ENCODE measurements at regions not wholly inside any gene's neighbourhood (a gene's known extent, or its start where the extent isn't known, plus 50 kb on each side); places are given as distances from the start of the nearest gene placed in this dataset.
"Not testable (repeated sequence)": the region's sequence is repeated elsewhere in the genome, so short reads cannot be mapped to it uniquely, and the experiment has no call there.

DNA sequence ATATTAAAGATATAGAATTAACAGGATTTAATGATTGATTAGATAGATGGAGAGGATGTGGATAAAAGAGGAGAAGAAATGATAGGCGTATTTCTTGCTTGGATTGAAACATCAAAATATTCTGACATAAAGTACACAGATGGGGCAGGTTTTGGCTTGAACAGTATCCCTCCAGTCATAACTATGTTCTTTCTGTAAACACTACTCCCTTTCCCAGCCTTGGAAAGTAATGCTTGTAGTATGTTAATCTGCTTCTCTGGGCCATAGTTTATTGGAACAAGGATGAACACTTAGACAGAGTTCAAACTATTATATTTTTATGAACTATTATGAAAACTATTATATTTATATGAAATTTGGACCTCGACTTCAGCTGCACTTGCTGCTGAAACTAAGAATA, 419.2 kb downstream of the AASDHPPT start:
- no peak for DNase-seq (ENCODE audit: low spot score)

DNA sequence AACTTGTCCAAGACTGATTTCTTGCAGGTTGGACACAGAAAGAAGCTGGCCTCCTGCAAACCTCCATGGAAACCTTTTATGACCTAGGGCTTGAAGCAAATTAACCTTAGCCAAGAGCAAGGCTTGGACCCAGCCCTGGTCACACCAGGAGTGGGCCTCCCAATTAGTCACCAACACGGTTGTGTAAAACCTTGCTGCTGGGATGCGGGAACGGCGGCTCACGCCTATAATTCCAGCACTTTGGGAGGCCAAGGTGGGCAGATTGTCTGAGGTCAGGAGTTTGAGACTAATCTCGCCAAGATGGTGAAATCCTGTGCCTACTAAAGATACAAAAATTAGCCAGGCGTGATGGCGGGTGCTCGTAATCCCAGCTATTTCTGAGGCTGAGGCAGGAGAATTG, 419.9 kb downstream of the AASDHPPT start:
- DNase-seq (ENCODE audit: low spot score): no peak

DNA sequence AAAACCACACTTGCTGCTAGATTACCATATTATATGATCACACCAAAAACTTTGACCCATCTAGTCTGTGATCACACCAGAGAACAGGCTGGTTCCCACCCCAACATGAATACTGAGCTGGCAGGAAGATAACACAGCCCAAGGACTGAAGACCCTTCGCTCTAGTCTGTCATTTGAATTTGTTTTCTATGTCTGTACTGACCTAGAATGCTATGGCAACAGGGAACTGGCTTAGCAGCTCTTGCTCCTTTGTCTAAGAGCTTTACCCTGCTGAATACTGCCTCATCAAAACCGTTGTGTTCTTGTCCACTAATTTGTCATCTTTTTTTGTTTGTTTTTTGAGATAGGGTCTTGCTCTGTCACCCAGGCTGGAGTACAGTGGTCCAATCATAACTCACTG, 420.4 kb downstream of the AASDHPPT start:
- no peak for DNase-seq (ENCODE audit: low spot score)

DNA sequence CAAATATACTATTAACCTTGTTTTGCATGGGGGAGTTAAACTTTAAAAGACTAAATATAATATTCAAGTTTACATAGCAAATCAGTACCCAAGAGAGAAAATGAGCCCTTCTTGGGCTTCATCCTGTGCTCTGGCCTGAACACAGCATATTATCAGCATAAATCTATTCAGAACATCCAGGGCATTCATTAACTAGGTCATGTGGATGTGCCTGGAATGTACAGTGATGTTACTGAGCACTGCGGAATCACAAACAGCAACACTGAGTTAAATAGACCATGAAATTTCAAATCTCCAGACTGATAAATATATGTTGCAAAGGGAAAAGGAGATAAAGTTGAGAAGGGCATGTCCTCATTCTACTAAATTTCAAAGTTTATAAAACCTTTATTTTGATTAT, 426.4 kb downstream of the AASDHPPT start:
- DNase-seq (ENCODE audit: low spot score): peak; percentile 24

DNA sequence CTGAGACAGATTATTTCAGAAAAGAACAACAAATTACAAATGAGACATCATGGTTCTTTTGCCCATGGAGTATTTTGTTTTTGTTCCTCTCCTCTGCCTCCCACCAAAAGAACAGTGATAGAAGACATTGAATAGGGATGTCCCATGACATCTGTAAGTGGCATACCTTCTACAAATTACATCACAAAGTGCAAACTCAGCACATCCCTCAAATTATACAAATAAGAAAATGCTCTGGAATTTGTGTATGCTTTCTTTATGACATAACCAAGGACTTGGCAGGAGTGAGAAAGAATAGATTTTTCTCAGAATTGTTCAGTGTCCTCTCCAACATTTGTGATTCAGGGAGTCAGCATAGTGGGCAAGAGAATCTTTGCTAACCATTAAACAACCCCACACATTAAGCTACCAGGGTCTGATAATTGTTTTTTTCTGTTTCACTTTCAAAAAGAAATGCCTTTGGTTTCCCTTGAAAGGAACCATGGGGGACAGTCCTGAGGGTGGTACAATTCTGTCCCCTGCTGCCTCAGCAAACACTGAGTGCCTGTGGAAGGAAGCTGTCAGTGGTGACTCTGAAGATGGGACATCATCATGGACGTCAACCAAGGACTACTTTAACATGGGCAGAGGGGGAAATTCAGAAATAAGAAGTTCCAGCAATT, 430.3 kb downstream of the AASDHPPT start:
- no peak for DNase-seq (ENCODE audit: low spot score)

DNA sequence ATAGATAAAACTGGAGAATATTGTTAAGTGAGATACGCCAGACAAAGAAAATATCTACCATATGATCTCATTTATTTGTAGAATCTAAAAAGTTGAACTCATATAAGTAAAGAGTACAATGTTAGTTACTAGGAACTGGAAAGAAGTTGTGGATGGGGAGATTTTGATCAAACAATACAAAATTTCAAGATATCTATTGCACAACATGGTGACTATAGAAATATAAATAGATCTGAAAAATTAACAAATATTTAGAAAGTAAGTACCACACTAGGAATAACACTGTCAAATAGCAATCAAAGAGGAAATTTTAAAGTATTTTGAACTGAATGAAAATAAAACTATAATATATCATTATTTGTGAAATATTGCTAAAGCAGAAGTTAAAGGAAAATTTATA, 437.2 kb downstream of the AASDHPPT start:
- DNase-seq (ENCODE audit: low spot score): no peak

DNA sequence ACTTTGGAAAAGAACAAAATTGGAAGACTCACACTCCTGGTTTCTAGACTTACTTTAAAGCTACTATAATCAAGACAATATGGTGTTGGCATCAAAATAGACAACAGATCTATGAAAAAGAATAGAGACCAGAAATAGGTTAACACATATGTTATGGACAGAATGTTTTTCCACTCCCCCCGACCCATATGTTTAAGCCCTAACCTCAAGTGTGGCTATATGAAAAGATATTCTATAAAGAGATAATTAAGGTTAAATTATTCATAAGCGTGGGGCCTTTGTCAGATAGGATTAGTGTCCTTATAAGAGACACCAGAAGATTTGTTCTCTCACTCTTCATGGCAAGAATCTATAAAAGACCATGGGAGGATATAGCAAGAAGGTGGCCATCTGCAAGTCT, 440.0 kb downstream of the AASDHPPT start:
- DNase-seq (ENCODE audit: low spot score): no peak

DNA sequence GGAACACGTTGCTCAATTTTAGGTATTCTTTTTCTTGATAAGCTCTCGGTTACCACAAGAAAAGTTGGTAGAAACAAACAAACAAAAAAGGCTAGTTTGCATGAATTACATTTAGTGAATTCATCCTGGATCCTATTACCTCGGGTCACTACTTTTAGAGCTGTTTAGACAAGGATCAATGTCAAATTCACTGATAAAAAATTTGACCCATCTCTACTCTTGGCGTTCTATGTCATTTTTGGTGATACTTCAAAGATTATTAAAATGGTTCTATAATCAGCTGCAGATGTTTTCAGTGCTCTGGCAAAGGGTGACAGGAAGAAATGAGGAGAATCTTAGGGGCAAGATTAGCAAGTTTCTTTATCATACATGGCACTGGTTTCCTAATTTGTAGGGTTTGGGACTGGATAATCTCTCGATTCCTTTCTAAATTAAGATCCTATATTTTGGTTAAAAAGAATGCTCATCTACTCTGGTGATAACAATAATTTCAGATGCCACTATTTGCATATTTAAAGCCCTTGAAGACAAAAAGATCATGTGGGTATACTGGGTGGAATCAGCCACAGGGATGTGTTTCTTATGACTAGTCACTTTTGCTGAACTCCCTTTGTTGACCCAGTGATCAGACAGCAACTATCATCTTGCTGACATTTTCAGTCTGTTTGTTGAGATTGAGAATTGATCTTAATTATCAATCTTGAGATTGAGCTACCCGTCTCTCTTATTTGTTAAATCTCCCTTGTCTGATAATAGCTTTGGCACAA, 442.9 kb downstream of the AASDHPPT start:
- no peak for DNase-seq (ENCODE audit: low spot score)

DNA sequence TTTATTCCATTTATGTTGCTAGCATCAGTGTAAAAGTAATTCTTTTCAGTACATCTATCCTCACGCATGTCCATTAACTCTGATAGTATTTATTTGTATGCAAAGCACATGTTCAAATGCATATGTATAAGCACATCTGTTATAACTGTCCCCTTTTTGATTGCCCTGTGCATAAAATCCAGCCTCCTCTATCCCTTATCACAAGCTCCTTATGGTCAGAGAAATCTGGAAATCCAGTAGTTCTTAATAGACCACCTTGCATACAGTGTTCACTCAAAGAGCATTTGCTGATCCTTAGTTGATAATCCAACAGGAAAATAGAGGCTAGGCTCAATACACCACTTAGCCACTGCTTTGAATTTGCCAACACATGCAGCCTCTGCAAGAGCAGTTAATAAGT, 443.5 kb downstream of the AASDHPPT start:
- DNase-seq (ENCODE audit: low spot score): no peak

DNA sequence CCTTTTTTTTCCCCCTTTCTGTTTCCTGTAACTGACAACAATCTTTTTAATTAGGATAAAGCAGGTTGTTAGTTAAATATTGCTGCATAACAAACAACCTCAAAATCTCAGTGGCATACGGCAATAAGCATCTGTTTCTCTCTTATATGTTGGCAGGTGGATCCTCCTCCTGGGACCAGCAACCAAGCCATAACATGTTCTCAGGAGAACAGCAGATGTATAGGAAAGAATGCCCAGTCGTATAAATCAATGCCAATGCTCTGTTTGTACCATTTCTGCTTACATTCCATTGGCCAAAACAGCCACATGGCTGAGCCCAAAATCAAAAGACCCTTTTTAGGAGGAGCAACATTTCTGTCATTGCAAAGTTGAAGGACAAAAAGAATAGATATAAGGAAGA, 445.7 kb downstream of the AASDHPPT start:
- no peak for DNase-seq (ENCODE audit: low spot score)

DNA sequence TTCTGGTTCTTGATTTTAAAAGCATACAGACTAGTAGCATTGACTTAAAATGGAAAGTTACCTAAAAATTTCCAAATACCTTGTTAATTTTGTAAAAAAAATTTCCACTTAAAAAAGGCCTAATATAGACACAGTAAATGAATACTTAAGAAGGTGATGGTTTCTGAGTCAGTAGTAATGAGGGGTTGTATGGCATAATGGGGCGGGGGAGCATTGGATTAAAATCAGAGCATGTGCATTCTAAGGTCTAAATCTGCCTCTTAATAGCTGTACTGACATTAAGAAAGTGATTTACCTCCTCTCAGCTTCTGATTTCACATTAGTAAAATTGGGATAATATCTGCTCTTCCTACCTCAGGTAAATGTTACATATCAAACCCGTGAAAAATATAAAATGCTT, 446.5 kb downstream of the AASDHPPT start:
- DNase-seq (ENCODE audit: low spot score): no peak

DNA sequence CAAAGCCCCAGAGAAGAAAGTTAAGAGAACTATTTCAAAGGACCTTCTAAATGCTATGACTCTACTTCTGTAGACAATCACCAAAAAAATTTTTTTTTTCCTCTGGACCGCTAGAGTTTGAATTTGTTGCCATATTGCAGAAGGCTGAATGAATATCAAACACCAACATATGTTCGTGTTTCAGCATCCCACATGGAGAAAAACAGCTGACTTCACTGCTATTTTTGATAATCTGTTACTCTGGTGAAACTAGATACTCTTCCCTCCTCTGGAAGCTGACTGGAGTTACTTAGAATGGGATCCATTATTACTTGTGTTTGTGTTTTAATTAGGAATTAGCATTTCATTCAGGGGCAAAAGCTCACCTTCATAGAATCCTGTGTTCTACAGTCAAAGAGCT, 447.0 kb downstream of the AASDHPPT start:
- DNase-seq (ENCODE audit: low spot score): no peak

DNA sequence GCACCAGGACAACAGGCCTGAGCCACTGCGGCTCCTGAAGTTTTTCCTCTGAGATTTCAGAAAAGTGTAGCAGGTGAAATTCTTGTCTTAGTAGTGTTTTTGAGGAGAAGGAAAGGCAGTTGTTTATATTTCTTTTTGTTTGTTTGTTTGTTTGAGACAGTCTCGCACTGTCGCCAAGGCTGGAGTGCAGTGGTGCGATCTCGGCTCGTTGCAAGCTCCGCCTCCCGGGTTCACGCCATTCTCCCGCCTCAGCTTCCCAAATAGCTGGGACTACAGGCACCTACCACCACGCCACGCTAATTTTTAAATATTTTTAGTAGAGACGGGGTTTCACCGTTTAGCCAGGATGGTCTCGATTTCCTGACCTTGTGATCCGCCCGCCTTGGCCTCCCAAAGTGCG, 454.2 kb downstream of the AASDHPPT start:
- DNase-seq (ENCODE audit: low spot score): not testable (repeated sequence)

DNA sequence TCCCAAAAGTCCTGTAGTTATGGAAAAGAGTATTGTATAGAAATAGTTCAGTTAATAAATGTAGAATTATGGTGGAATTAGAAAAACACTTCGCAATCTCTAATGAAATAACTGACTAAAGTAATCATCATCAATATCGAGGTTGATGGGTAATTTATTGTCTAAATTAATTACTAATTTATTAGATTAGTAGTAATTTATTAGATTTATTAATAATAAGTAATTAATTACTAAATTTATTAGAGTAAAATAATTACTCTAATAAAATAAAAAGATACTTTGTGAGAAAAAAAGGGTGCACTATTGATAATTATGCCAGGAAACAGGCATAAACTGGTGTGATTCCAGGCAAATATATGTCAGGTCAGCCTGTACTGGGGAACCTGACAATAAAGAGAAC, 455.6 kb downstream of the AASDHPPT start:
- DNase-seq (ENCODE audit: low spot score): no peak

DNA sequence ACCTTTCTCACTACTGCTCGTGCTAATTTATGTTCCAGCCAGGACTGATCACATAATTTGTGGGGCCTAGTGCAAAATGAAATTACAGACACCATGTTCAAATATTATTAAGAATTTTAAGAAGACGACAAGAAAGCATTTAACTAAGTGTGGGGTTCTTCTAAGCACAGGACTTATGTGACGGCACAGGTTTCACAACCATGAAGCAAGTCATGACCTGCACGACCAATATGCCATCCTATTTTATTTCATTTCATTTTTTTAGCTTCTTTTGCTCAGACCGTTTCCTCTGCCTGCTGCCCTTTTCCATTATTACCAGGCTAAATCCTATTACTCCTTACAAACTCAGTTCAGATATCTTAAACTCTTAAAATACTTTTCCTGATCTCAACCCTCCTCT, 462.5 kb downstream of the AASDHPPT start:
- no peak for DNase-seq (ENCODE audit: low spot score)

DNA sequence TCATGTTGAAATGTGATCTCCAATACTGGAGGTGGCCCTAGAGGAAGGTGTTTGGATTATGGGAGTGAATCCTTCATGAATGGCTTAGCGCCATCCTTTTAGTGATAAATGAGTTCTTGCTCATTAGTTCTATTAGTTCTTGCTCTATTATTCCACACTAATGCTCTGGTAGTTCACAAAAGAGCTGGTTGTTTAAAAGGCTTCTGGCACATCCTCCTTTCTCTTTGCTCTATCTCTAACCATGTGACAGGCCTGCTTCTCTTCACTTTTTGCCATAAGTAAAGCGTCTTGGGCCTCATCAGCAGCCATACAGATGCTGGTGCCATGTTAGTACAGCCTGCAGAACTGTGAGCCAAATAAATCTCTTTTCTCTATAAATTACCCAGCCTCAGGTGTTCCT, 469.9 kb downstream of the GUCY1A2 start:
- no peak for DNase-seq (ENCODE audit: low spot score)

DNA sequence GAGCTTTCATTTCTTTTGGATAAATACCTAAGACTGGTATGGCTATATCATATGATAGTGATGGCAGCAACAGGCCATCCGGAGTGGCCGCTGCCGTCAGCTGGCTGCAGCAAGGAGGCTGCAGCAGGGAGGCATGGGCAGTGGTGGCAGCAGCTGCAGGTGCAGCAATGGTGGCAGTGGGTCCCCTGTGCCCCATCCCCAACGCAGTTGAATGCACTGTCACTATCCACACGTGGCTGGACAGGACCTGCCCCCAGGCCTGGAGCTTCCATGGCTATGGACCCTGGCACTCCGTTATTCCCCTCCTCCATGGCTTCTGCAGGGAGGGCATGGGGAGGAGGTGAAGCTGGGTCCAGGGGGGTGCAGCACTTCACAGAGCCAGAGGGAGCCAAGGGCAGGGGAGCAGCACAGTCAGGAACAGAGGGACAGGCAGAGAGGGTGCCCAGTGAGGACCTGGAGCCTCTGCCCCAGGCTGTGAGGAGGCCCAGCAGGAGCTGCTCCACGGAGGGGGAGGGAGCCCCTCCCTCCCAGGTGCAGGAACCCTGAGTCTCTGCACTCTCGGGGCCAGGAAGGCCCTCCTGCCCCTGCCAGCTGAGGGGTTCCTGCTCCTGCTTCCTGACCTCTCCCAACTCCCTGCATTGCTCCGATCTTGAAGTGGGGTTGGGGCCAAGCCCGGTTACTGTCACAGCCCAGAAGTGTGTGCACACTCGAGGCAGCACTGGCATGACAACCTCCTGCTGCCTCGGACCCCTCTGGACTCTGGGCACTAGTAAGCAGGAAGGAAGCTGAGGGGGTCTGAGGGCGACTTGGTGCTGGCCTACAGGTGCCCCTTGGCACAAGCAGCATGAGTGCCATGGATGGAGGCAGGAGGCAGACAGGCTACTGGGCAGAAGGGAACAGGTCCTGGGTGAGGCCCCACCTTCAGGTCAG, 466.3 kb downstream of the GUCY1A2 start:
- DNase-seq (ENCODE audit: low spot score): no peak

DNA sequence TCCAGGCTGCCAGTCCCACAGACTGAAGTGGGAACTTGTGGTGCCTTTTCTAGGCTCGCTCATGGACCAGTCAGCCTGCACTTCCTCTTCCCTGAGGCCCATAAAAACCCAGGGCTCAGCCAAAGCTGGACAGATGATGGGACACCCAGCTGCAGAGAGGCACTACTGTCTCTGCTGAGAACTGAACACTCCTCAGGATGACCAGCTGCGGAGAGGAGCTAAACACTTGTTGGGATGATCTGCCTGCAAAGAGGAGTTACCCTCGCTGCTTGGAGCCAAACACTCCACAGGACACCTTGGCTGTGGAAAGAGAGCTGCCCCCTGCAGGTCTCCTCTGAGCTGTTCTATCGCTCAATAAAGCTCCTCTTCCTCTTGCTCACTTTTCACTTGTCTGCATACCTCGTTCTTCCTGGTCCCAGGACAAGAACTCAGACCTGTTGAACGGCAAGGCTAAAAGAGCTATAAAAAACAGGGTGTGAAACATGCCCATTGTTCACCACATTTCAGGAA, 465.5 kb downstream of the GUCY1A2 start:
- DNase-seq (ENCODE audit: low spot score): no peak

DNA sequence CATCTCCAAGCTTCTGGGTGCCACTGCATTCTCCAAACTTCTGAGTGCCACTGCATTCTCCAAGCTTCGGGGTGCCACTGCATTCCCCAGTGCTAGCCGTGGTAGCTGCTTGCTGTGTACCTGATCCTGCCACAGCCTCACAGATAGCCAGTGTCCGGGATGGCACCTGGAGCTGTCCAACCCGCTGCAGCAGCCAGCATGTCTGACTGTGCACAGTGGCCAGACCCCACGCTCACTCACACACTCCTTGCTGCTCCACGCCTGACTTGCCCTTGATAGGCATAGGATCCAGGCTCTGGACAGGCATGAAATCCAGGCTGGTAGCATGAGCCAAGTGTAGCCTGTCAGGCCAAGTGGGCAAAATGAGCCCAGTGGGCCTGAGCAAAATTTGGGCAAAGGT, 465.0 kb downstream of the GUCY1A2 start:
- no peak for DNase-seq (ENCODE audit: low spot score)

DNA sequence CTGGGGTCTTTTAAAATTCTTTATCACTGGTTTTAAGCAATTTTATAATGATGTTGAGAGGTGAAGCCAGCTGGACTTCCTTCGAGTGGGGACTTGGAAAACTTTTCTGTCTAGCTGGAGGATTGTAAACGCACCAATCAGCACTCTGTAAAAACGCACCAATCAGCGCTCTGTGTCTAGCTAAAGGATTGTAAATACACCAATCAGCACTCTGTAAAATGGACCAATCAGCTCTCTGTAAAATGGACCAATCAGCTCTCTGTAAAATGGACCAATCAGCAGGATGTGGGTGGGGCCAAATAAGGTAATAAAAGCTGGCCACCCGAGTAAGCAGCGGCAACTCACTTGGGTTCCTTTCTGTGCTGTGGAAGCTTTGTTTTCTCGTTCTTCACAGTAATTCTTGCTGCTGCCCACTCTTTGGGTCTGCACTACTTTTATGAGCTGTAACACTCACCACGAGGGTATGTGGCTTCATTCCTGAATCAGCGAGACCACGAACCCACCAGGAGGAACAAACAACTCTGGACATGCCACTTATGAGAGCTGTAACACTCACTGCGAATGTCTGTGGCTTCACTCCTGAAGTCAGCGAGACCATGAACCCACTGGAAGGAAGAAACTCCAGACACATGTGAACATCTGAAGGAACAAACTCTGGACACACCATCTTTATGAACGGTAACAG, 462.6 kb downstream of the GUCY1A2 start:
- not testable (repeated sequence) for DNase-seq (ENCODE audit: low spot score)

DNA sequence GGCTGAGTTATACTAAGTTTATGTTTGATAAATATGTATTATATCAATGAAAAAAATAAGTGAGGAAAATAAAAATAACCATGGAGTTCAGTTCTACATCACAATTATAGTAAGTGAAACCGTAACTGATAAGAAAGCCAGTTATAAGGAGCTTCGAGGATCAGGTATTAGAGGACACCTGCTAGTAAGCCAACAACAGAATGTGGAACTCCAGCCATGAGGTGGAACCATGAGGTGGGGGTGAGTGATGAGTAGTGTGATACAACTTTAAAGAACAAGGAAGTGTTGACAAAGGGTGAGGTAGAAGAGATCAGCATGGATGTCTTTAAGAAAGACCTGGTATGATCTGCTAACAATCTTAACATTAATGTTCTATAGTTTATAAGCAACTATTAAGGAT, 452.9 kb downstream of the GUCY1A2 start:
- no peak for DNase-seq (ENCODE audit: low spot score)

DNA sequence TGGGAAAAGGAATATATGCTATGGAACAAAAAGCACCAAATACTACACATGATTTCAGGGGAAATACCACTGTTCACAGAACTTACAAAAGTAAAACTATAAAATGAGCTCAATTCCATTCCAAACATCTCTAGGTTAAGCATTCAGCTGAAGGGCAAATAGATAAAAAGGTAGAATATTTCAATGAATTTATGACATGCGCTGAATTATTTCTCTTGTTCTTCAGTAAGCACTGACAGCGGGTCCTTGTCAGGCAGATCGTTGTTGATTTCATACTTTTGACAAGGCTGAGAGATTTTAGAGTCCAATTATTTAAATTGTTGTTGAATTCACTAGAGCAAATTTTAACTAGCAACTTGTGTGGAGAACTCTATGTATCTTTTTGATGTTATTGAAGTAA, 449.6 kb downstream of the GUCY1A2 start:
- DNase-seq (ENCODE audit: low spot score): no peak

All from mucosa of gallbladder (tissue), 1 donor.